K562 (cell line): ENCODE measurements at regions not wholly inside any gene's neighbourhood (a gene's known extent, or its start where the extent isn't known, plus 50 kb on each side); places are given as distances from the start of the nearest gene placed in this dataset.

ENCODE experiments used
- ATAC-seq: fragments of 200-7000 bp; cut with Tn5 transposase; 3 replicates; pipeline ENCODE4 v1.9.1; 2020; ENCODE audit warnings: moderate library complexity
- BruUV-seq: library from RNA; stranded (reverse); fragments of 400-500 nt; replicated peaks from 2 replicates; lab custom pipeline; 2021; lab: Mats Ljungman, UMichigan
- CTCF ChIA-PET: fragments of 300-600 bp; formaldehyde crosslinking; extraction: SDS; loops from one replicate; lab custom pipeline; 2021; ENCODE audit warnings: low intra/inter-chr PET ratio; lab: Yijun Ruan, JAX
- POLR2A ChIA-PET: fragments of 300-600, 350-650 bp; sonication (Branson Sonifier 250); formaldehyde crosslinking; extraction: SDS; loops from one replicate; lab custom pipeline; 2021; ENCODE audit warnings: antibody characterized with exemption, inconsistent platforms; lab: Yijun Ruan, JAX
- DNase-seq, 4 experiments: peaks; one replicate each; pipeline versions ENCODE4 v3.0.0 to v3.0.0-alpha.2; 2011 to 2018; ENCODE audit warnings: low spot score in 3 of 4, mixed read lengths in 3 of 4; ENCODE audit errors: extremely low read depth in 1 of 4
- FAIRE-seq: peaks from 2 replicates; lab custom pipeline; 2011; peaks lifted over from hg19 to GRCh38; lab: Jason Lieb, UNC
- H2AFZ ChIP-seq: 2 replicates; pipeline ENCODE4 v1.6.0; 2011; ENCODE audit warnings: low read depth, low read length, control low read depth, inconsistent platforms
- H3K27ac ChIP-seq: fragments of 200-600 bp; 3 replicates; pipeline ENCODE4 v1.8.0; 2011; ENCODE audit warnings: low read depth, mild to moderate bottlenecking, control low read depth, inconsistent platforms, low read length, moderate library complexity, mixed read lengths; ENCODE audit errors: extremely low read depth
- H3K27me3 ChIP-seq, 2 experiments: fragments of 300-600 bp in 1 of 2; 2 replicates in 1 of 2; 3 replicates in 1 of 2; pipeline versions ENCODE4 v1.6.0 to v1.8.0; 2011; ENCODE audit warnings: inconsistent platforms in 2 of 2, low read length in 2 of 2, mild to moderate bottlenecking in 1 of 2, mixed read lengths in 1 of 2, moderate library complexity in 1 of 2; ENCODE audit not compliant: control insufficient read depth in 2 of 2, insufficient read depth in 2 of 2
- H3K36me3 ChIP-seq: fragments of 300-600 bp; 3 replicates; pipeline ENCODE4 v1.8.0; 2011; ENCODE audit warnings: mild to moderate bottlenecking, low read length, inconsistent platforms; ENCODE audit not compliant: control insufficient read depth, insufficient read depth
- H3K4me1 ChIP-seq, 2 experiments: fragments of 200-600 bp in 1 of 2; replicated peaks in 1 of 2; 2 replicates in 1 of 2; 3 replicates in 1 of 2; pipeline versions ENCODE4 v1.5.1 to v1.8.0; 2011; ENCODE audit warnings: inconsistent platforms in 2 of 2, low read length in 2 of 2, mild to moderate bottlenecking in 1 of 2, mixed read lengths in 1 of 2, moderate library complexity in 1 of 2; ENCODE audit not compliant: control insufficient read depth in 2 of 2, insufficient read depth in 2 of 2
- H3K4me2 ChIP-seq: 2 replicates; pipeline ENCODE4 v1.6.1; 2011; ENCODE audit warnings: low read length, control low read depth, inconsistent platforms, mixed read lengths; ENCODE audit not compliant: insufficient read depth
- H3K4me3 ChIP-seq: fragments of 200-600 bp; sonication (generic), shearing (Covaris generic); 2 replicates; pipeline ENCODE4 v1.5.1; 2016; ENCODE audit warnings: control low read depth, inconsistent platforms
- H3K79me2 ChIP-seq: fragments of 200-600 bp; 3 replicates; pipeline ENCODE4 v1.8.0; 2011; ENCODE audit warnings: low read length, inconsistent platforms; ENCODE audit not compliant: control insufficient read depth, insufficient read depth
- H3K9ac ChIP-seq, 2 experiments: 2 replicates each; pipeline versions ENCODE4 v1.6.0 to v1.6.1; 2011; ENCODE audit warnings: low read depth in 2 of 2, low read length in 2 of 2, control low read depth in 1 of 2, inconsistent platforms in 1 of 2, mild to moderate bottlenecking in 1 of 2, mixed read lengths in 1 of 2; ENCODE audit not compliant: insufficient read depth in 1 of 2
- H3K9me1 ChIP-seq: one replicate; pipeline ENCODE4 v1.6.0; 2011; ENCODE audit warnings: inconsistent platforms, mild to moderate bottlenecking, low read length, moderate library complexity; ENCODE audit not compliant: control insufficient read depth, insufficient read depth
- H3K9me3 ChIP-seq: replicated peaks from 2 replicates; pipeline ENCODE4 v1.5.1; 2011; ENCODE audit warnings: low read depth, low read length, inconsistent platforms; ENCODE audit not compliant: control insufficient read depth, insufficient read depth
- H4K20me1 ChIP-seq: replicated peaks from 2 replicates; pipeline ENCODE4 v1.6.1; 2011; ENCODE audit warnings: low read length, inconsistent platforms, mixed read lengths; ENCODE audit not compliant: control insufficient read depth, insufficient read depth
- GTF2F1 ChIP-seq: IDR thresholded peaks from 2 replicates; pipeline ENCODE4 v1.6.1; 2011; ENCODE audit warnings: low read depth, low read length, improper control_type of control experiment
- ZNF785 ChIP-seq: fragments of 250-450 bp; sonication (Bioruptor Pico); IDR thresholded peaks from 2 replicates; pipeline ENCODE4 v1.4.0; 2020; ENCODE audit warnings: mild to moderate bottlenecking
- WGBS: fragments of 100-300 bp; shearing (Covaris generic); methylation state at CpG from one replicate; pipeline ENCODE4 v1.1.6; 2016; ENCODE audit warnings: low coverage, mixed read lengths; ENCODE audit not compliant: insufficient coverage; ENCODE audit errors: missing lambda C conversion rate; 5-methylcytosine and 5-hydroxymethylcytosine counted together
- in situ Hi-C: fragments of 300-500 bp; cut with MboI; formaldehyde crosslinking; loops from 4 replicates; pipeline ENCODE4 v1.15.0; 2018; ENCODE audit warnings: inconsistent platforms, mixed read lengths
- intact Hi-C: fragments of 100-400 bp; cut with micrococcal nuclease; formaldehyde crosslinking; loops from 2 replicates; pipeline ENCODE4 v1.14.2; 2022
- TF ChIP-seq, protein P1 (sequence below): fragments of 450-650 bp; formaldehyde crosslinking; IDR thresholded peaks from 2 replicates; pipeline ENCODE4 v1.4.0; 2022; ENCODE audit warnings: missing genetic modification characterization
- TF ChIP-seq, protein P2 (sequence below), 2 experiments: fragments of 450-650 bp; IDR thresholded peaks; 2 replicates each; pipeline ENCODE4 v1.6.1; 2016; ENCODE audit warnings: mild to moderate bottlenecking in 2 of 2, borderline replicate concordance in 1 of 2, low read depth in 1 of 2, moderate library complexity in 1 of 2

DNA sequence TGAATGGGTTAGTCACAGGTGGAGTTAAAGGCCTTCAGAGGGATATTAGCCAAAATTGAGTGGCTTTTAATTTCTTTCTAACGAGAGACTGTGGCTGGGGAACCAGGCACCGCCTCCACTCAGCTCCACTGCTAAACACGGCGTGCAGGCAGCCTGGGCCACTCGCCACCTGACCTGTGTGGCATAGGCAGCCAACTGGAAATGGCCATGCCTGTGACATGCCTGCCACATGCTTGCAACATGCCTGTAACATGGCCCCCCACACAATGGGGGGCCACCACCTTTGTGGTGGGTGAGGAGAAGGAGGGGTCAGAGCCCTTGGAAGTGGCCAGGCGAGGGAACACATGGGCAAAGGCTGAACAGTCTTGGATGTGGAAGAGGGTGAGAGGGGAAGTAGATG is 60.1 kb upstream of the PAX2 start:
- Histone ChIP-seq H4K20me1 (no peaks in the 10 kb centered on the region), H3K9me1 (no peaks in the 10 kb centered on the region), H3K27ac (no peak overlapping the region), H3K4me1 (peaks cover 0 to 7% of the 10 kb centered on the region in 2 experiments; a peak in 1 of 5 replicates), H3K79me2 (no peaks in the 10 kb centered on the region), H3K9me3 (no peaks in the 10 kb centered on the region), H3K36me3 (no peaks in the 10 kb centered on the region), H2AFZ (no peak overlapping the region), H3K9ac (no peak overlapping the region)
- WGBS, result 2% methylated on average over 6 of the region's 6 CpGs
- intact Hi-C loops (no loop called here), in situ Hi-C loops (no loop called here)
- FAIRE-seq (no peak), DNase-seq (no peak)
- CTCF ChIA-PET, result no interaction called here
- POLR2A ChIA-PET, result no interaction called here
- no TSS peak for BruUV-seq
- TF ChIP-seq GTF2F1, result no peak
- TF ChIP-seq, protein P1, sequence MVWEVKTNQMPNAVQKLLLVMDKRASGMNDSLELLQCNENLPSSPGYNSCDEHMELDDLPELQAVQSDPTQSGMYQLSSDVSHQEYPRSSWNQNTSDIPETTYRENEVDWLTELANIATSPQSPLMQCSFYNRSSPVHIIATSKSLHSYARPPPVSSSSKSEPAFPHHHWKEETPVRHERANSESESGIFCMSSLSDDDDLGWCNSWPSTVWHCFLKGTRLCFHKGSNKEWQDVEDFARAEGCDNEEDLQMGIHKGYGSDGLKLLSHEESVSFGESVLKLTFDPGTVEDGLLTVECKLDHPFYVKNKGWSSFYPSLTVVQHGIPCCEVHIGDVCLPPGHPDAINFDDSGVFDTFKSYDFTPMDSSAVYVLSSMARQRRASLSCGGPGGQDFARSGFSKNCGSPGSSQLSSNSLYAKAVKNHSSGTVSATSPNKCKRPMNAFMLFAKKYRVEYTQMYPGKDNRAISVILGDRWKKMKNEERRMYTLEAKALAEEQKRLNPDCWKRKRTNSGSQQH (CRISPR knock-in tag), result no peak
- no peak for TF ChIP-seq ZNF785
- TF ChIP-seq, protein P2, sequence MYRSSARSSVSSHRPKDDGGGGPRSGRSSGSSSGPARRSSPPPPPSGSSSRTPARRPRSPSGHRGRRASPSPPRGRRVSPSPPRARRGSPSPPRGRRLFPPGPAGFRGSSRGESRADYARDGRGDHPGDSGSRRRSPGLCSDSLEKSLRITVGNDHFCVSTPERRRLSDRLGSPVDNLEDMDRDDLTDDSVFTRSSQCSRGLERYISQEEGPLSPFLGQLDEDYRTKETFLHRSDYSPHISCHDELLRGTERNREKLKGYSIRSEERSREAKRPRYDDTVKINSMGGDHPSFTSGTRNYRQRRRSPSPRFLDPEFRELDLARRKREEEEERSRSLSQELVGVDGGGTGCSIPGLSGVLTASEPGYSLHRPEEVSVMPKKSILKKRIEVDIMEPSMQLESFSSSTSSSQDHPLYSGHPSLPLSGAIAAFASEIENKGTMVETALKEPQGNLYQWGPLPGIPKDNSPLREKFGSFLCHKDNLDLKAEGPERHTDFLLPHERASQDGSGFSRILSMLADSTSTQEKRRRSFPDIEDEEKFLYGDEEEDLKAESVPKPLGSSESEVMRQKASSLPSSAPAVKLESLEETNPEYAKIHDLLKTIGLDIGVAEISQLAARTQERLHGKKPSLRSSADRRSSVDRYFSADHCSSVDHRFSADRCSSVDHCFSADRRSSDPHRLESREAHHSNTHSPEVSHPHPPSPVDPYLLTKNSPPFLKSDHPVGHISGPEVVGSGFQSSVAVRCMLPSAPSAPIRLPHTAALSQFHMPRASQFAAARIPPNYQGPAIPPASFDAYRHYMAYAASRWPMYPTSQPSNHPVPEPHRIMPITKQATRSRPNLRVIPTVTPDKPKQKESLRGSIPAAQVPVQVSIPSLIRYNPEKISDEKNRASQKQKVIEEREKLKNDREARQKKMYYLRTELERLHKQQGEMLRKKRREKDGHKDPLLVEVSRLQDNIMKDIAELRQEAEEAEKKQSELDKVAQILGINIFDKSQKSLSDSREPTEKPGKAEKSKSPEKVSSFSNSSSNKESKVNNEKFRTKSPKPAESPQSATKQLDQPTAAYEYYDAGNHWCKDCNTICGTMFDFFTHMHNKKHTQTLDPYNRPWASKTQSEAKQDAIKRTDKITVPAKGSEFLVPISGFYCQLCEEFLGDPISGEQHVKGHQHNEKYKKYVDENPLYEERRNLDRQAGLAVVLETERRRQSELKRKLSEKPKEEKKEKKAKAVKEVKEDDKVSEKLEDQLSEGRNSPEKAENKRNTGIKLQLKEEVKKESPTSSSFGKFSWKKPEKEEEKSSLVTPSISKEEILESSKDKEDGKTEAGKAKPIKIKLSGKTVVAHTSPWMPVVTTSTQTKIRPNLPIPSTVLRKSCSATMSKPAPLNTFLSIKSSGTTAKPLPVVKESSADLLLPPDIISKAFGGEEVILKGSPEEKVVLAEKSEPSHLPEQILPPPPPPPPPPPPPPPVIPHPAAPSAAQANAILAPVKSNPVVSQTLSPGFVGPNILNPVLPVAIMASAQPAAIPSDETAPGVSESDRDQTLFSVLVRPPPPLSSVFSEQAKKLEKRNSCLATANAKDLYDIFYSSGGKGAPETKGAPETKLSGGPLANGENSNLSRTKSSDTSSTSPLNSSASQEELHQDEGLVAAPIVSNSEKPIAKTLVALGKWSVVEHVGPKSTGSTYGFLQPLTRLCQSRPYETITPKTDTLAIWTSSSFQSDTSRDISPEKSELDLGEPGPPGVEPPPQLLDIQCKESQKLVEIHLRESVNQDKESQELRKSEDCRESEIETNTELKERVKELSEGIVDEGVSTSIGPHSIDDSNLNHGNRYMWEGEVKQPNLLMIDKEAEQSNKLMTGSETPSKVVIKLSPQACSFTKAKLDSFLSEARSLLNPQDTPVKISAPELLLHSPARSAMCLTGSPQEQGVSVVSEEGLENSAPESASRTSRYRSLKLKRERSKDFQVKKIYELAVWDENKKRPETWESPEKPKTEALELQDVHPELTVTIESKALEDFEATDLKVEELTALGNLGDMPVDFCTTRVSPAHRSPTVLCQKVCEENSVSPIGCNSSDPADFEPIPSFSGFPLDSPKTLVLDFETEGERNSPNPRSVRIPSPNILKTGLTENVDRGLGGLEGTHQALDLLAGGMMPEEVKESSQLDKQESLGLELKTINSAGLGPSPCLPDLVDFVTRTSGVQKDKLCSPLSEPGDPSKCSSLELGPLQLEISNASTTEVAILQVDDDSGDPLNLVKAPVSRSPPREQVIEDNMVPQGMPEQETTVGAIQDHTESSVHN (IDR thresholded peaks at IDR 0.05; ENCODE audit: borderline replicate concordance in 1 of 2, low read depth in 1 of 2), result no peak
- TF ChIP-seq, all 486 proteins: peak for 0
- Histone ChIP-seq H3K27me3 (peaks cover 0 to 23% of the 10 kb centered on the region in 2 experiments; a peak in 3 of 5 replicates), H3K4me3 (no peak overlapping the region), H3K4me2 (no peak overlapping the region)
- no peak for ATAC-seq
